Central memory CD8-positive, alpha-beta T cell (primary cell): ENCODE measurements at regions not wholly inside any gene's neighbourhood (a gene's known extent, or its start where the extent isn't known, plus 50 kb on each side); places are given as distances from the start of the nearest gene placed in this dataset.

Experiments used
- ATAC-seq: fragments of 150-1000 bp; cut with Tn5 transposase; replicated peaks from 2 replicates; pipeline ENCODE4 v1.10.0; 2022; ENCODE audit warnings: mild to moderate bottlenecking, moderate FRiP score, moderate number of reproducible peaks; ENCODE audit not compliant: poor library complexity, severe bottlenecking; ENCODE audit errors: extremely low read depth
- DNase-seq, 2 donors: peaks; one replicate each; pipeline ENCODE4 v3.0.0; 2021; ENCODE audit warnings: low spot score in 2 of 2
- H3K27ac Mint-ChIP-seq: one replicate; pipeline ENCODE4 v1.8.0; 2022; ENCODE audit warnings: low read depth, mild to moderate bottlenecking, moderate library complexity, mixed read lengths
- H3K27me3 Mint-ChIP-seq: one replicate; pipeline ENCODE4 v1.8.0; 2022; ENCODE audit warnings: mixed read lengths
- H3K36me3 Mint-ChIP-seq: one replicate; pipeline ENCODE4 v1.8.0; 2022; ENCODE audit warnings: mild to moderate bottlenecking, moderate library complexity, mixed read lengths; ENCODE audit not compliant: insufficient read depth
- H3K4me1 Mint-ChIP-seq: one replicate; pipeline ENCODE4 v1.8.0; 2022; ENCODE audit warnings: mixed read lengths
- H3K4me3 Mint-ChIP-seq: one replicate; pipeline ENCODE4 v1.8.0; 2022; ENCODE audit warnings: mild to moderate bottlenecking, moderate library complexity, mixed read lengths
- H3K9me3 Mint-ChIP-seq: one replicate; pipeline ENCODE4 v1.8.0; 2022; ENCODE audit warnings: mixed read lengths

DNA sequence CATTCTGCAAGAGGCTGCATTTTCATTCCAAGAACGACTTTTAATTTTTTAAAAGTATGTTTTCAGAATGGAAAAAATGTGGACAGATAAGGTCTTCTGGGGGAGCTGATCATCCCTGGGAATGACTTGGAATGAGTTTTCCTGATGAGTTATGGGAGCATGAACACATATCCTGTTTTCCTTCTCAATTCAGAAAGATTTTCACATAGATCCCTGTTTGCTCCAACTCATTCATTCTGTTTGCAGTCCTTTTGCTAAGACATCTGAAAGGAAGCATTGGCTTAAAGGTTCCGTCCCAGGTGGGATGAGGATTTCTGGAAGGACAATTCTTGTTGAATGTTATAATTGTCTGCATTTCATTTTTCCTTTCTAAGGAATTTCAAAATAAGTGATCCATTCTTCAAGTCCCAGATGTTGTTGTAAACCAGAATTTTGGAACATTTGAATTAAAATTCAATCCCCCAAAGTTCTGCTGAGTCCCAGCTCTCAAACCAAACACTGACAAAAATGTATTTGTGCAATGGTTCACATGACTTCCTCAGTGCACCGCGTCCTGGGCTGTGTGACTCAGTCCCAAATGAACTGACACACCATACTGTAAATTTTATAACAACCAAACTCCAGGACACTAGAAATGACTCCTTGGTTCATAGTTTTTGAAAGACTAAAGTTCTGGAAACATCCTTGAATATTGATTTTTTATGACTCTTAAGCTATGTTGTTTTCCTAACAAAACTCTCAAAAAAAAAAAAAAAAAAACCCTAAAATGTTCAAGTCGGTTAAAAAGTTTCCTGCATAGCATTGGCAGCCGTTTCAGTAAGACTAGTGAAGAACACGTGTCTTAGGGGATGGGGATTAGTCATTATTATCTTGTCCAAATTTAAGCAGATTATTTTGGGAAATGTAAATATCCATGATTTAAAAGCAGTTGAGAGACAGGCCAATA is 281.8 kb upstream of the TCF4 start:
- ATAC-seq = no peak
- H3K27me3 Mint-ChIP-seq = no peaks in the 10 kb centered on the region
- H3K27ac Mint-ChIP-seq = no peak overlapping the region
- no peaks in the 10 kb centered on the region for H3K4me1 Mint-ChIP-seq
- DNase-seq = no peak
- peaks cover 7% of the 10 kb centered on the region for H3K9me3 Mint-ChIP-seq
- H3K36me3 Mint-ChIP-seq = no peaks in the 10 kb centered on the region
- no peak overlapping the region for H3K4me3 Mint-ChIP-seq

DNA sequence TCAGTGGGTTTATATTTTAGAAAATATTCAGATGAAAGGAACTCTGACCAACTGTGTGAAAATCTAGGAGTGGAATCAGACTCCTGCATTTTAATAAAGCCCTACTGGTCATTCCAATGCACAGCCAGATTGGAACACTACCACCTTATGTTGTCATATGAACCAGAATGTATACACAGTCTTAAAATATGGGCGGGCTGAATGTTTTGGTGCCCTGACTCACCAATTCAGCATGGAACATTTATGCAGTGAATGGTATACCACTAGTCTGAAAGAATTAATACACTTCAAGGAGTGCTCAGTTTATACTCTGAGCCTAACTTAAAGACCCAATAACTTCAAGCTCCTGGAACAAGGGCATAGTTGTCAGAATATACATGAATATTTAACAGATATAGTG is 280.9 kb upstream of the TCF4 start:
- no peaks in the 10 kb centered on the region for H3K27me3 Mint-ChIP-seq
- H3K36me3 Mint-ChIP-seq = no peaks in the 10 kb centered on the region
- H3K4me3 Mint-ChIP-seq = no peak overlapping the region
- no peak for ATAC-seq
- peaks cover 6% of the 10 kb centered on the region for H3K9me3 Mint-ChIP-seq
- no peaks in the 10 kb centered on the region for H3K4me1 Mint-ChIP-seq
- DNase-seq = no peak
- H3K27ac Mint-ChIP-seq = no peak overlapping the region

DNA sequence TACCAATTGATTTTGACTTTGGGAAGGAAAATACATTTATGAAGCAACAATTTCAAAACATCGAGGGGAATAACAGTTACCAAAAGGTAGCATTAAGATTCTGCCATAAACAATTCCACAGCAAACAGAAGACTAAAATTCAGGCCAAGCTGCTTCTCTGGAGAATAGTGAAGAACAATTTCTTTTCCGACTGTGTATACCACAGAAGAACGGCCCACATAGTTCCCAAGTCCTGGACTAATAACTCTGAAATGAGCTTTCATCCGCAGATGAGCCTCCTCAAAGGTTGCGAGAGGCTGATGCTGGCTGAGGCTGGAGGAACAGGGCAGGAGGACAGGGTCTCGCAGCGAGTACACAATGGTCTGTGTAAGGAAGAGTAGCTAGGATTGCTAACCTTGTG is 278.9 kb upstream of the TCF4 start:
- Mint-ChIP-seq H3K27ac (no peak overlapping the region), H3K4me3 (no peak overlapping the region), H3K27me3 (no peaks in the 10 kb centered on the region), H3K9me3 (no peaks in the 10 kb centered on the region), H3K4me1 (no peaks in the 10 kb centered on the region), H3K36me3 (no peaks in the 10 kb centered on the region)
- DNase-seq = no peak
- ATAC-seq = no peak

DNA sequence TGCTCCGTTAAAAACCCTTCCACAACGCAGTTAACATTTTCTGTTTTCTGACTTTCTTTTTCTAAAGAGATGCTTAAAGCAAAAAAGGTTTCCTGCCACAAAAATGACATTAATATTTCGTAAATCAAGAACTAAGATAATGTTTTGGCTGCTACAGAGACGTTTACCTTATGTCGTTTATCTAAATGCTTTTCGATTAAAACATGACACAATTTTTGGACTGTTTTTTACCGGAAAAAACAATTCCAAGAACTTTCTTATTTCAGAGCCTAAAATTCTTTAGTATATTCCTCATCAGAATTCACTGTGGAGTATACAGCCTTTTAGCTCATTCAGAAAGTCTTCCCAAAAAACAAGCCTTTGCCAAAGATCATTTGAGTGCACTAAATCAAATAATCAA is 278.0 kb upstream of the TCF4 start:
- DNase-seq = no peak
- Mint-ChIP-seq H3K27me3 (no peaks in the 10 kb centered on the region), H3K4me1 (no peaks in the 10 kb centered on the region), H3K9me3 (no peaks in the 10 kb centered on the region), H3K4me3 (no peak overlapping the region), H3K36me3 (no peaks in the 10 kb centered on the region), H3K27ac (no peak overlapping the region)
- no peak for ATAC-seq

DNA sequence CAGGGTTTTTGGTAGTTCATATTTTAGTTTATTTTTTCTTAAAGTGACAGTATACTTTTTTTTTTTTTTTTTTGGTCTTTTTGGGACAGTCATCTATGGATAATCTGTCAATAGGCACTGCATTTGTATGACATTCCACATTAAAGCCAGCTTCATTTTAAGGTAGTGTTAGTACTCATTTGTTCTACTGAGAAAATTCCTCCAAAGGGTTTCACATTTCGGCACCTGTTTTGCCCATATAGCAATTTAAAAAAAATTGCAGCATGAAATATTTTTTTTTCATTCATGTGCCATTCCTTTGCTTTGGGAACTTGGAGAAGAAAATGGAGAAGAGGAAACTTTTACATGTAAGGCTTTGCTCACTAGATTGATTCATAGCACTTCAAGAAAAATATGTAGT is 276.3 kb upstream of the TCF4 start:
- H3K36me3 Mint-ChIP-seq = no peaks in the 10 kb centered on the region

DNA sequence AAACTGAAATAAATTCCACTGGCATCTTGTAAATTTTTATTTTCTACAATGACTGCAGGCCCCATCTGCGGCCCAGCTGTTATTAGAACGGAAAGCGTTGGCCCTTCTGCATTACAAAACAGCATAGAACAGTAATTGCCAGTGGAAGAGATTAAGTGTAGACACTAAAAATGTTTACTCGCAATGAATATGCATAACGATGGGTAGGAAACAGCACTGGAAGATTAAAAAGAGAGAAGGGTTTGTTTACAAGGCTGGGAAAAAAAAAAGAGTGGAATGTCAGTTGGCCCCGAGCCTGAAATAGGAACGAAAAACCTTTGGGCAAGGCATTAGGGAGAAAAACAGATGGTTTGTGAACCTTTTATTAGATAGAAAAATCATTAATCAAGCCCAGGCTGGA is 275.9 kb upstream of the TCF4 start:
- no peaks in the 10 kb centered on the region for H3K36me3 Mint-ChIP-seq
- no peaks in the 10 kb centered on the region for H3K4me1 Mint-ChIP-seq
- ATAC-seq (no peak), DNase-seq (no peak)
- H3K27ac Mint-ChIP-seq = no peak overlapping the region
- H3K27me3 Mint-ChIP-seq = no peaks in the 10 kb centered on the region
- H3K9me3 Mint-ChIP-seq = peaks cover 5% of the 10 kb centered on the region
- H3K4me3 Mint-ChIP-seq = no peak overlapping the region

More for the DNA sequence above, 276.3 kb upstream of the TCF4 start:
- H3K27ac Mint-ChIP-seq = no peak overlapping the region
- DNase-seq = no peak
- peaks cover 5% of the 10 kb centered on the region for H3K9me3 Mint-ChIP-seq
- no peak overlapping the region for H3K4me3 Mint-ChIP-seq
- no peaks in the 10 kb centered on the region for H3K4me1 Mint-ChIP-seq
- ATAC-seq = no peak
- no peaks in the 10 kb centered on the region for H3K27me3 Mint-ChIP-seq

DNA sequence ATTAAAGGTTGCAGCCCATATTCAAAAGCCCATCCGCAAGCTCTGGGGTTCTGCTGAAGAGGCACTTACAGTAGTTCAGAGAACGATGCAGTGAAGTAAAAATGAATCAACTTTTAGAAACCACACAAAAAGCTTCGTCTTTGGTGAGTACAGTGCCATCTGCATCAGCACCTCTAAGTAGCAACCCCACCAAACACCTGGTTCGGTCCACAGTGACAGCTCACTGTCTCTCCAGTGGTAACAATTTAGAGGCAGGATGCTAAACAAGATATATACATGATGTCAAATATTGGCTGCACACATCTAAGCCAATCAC is 275.4 kb upstream of the TCF4 start:
- Mint-ChIP-seq H3K36me3 (no peaks in the 10 kb centered on the region), H3K27ac (no peak overlapping the region), H3K9me3 (peaks cover 5% of the 10 kb centered on the region), H3K4me3 (no peak overlapping the region), H3K4me1 (no peaks in the 10 kb centered on the region), H3K27me3 (no peaks in the 10 kb centered on the region)
- ATAC-seq (no peak), DNase-seq (no peak)

DNA sequence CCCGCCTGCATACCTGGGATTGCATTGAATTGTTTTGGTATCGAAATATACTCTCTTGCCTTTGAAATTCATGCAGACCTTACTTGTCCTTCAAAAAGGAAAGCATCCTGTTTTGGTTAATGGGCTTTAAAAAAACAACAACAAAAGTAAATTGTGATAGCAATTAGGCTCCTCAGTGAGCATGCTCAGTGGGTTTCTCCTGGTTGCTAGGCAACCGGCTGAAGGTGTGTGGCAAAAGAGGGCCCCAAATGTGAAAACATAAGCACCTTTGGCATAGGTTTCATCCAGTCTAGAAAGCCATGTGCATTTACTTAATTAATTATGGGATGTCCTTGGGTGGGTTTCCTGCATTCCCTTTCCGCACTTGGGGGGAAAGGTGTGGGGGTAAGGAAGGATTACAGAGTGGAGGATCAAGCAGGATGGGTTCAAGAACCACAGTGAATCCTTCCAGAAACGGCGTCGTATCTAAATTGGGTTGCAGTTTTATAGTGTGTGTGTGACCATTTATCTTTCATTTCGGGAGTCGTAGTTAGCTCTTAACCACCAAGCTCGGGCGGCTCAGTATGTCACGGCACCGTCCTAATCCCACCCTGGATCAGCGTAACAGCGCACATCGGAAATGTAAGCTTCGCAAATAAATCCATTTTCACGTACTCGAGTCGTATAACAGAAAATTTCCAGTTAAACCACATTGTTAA is 274.9 kb upstream of the TCF4 start:
- Mint-ChIP-seq H3K36me3 (no peaks in the 10 kb centered on the region), H3K4me1 (no peaks in the 10 kb centered on the region), H3K9me3 (peaks cover 5% of the 10 kb centered on the region), H3K4me3 (no peak overlapping the region), H3K27me3 (no peaks in the 10 kb centered on the region), H3K27ac (no peak overlapping the region)
- ATAC-seq = no peak
- DNase-seq = no peak

DNA sequence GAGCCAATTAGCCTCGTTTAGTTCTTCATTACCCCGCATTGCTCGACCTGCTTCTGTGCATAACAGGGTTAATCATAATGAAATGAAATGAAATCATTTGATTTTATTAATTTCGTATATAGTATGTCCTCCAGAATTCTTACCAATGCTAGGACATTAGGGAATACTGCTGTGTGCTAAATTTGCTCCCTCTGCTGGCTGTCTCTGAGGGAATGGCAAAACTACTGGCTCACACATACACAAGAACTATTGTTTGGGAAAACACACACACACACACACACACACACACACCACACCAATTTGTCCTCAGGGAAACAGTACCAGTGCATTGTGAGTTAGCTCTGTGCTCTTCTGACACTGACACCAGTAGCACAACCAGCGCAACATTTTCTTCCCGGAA is 273.3 kb upstream of the TCF4 start:
- no peak overlapping the region for H3K4me3 Mint-ChIP-seq
- no peak for ATAC-seq
- peaks cover 5% of the 10 kb centered on the region for H3K9me3 Mint-ChIP-seq
- no peaks in the 10 kb centered on the region for H3K36me3 Mint-ChIP-seq
- DNase-seq = no peak
- no peak overlapping the region for H3K27ac Mint-ChIP-seq
- H3K27me3 Mint-ChIP-seq = no peaks in the 10 kb centered on the region
- H3K4me1 Mint-ChIP-seq = no peaks in the 10 kb centered on the region

DNA sequence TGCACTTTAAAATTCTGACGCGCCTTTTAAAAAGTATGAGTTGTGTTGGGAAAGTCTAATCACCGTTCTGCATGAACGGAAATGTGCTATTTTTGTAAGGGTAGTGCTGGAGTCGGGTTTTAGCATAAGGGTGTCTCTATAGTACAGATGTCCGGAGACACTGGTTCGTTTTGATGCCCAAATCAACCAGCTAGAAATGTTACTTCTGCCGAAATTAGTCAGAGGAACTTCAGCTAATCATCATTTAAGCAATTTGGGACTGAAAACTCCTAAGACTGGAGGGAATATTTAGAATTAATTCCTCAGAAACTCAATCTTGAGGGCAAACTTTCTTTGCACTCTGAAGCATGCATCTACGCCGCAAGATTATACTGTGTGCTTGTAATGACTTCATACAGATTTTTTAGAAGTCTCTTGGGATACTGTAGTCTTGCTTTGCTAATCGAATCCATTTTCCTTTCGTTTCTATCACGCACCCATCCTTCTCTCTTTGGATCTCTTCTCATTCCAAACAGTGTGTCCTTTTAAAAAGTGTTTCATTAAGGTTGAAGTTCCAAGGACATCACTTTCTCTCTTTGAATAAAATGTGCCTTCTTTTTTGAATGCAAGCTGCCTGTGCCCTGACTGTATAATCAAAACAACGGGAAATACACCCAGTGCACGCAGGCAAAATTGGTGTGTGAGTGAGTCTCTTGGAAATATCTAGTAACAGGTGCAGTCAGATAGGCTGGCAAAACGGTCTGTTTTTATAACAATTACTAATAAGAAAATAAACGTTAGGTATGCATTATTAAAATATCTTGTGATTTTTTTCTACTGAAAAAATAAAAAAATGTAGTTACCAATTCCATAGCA is 270.9 kb upstream of the TCF4 start:
- H3K27me3 Mint-ChIP-seq = no peaks in the 10 kb centered on the region
- H3K9me3 Mint-ChIP-seq = peaks cover 19% of the 10 kb centered on the region
- DNase-seq (no peak), ATAC-seq (no peak)
- H3K4me3 Mint-ChIP-seq = no peak overlapping the region
- H3K4me1 Mint-ChIP-seq = no peaks in the 10 kb centered on the region
- H3K36me3 Mint-ChIP-seq = no peaks in the 10 kb centered on the region
- H3K27ac Mint-ChIP-seq = no peak overlapping the region

DNA sequence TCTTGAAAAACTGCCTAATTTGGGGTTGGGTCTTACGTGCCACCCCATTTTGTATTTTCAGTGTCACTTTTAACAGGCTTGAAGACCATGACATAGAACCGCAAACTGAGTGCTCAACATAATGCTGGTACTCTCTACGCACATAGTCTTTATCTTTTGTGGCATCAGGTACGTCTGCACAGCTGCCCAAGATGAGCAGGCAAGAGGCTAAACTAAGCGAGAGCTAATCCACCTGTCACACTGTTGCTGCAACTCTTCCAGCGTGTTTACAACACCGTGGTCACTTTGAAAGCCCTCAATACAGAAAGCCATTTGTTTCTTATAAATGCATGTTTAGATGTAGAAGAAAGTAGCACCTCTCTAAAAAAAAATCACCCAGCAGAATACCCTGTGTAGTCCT is 270.0 kb upstream of the TCF4 start:
- H3K36me3 Mint-ChIP-seq = no peaks in the 10 kb centered on the region
- H3K9me3 Mint-ChIP-seq = peaks cover 19% of the 10 kb centered on the region
- ATAC-seq (no peak), DNase-seq (no peak)
- no peak overlapping the region for H3K4me3 Mint-ChIP-seq
- H3K4me1 Mint-ChIP-seq = no peaks in the 10 kb centered on the region
- no peaks in the 10 kb centered on the region for H3K27me3 Mint-ChIP-seq
- no peak overlapping the region for H3K27ac Mint-ChIP-seq

DNA sequence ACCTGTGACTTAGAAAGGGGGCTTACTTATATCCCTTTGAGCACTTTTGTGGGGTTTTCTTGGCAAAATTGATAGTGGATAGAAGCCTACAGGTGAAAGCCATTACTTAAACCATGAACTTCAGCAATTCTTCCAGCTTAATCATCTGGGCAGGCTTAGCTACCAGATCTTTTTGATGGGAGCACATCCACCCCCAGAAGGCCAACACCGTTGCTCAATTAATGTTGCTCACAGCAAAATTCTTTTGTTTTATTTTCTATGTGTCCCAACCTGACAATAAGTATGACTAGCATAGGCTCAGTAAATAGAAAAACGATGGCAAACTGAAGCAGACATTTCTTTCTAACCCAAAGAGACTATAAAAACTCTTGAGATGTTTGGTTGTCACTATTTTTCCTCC is 269.4 kb upstream of the TCF4 start:
- Mint-ChIP-seq H3K27ac (no peak overlapping the region), H3K4me3 (no peak overlapping the region), H3K36me3 (no peaks in the 10 kb centered on the region), H3K9me3 (peaks cover 22% of the 10 kb centered on the region), H3K4me1 (no peaks in the 10 kb centered on the region), H3K27me3 (no peaks in the 10 kb centered on the region)
- no peak for DNase-seq
- no peak for ATAC-seq
